ENCODE measurements at regions not wholly inside any gene's neighbourhood (a gene's known extent, or its start where the extent isn't known, plus 50 kb on each side); places are given as distances from the start of the nearest gene placed in this dataset.

- TF ChIP-seq CTCF (IDR thresholded peaks at IDR 0.05) = no peak
- TF ChIP-seq POLR2AphosphoS5 (IDR thresholded peaks at IDR 0.05) = no peak
Observed at GRCh38 chr20:56765172-56766073, 136.3 kb downstream of the TFAP2C start.

Data from suprapubic skin (tissue), 3 donors.